ENCODE measurements at regions not wholly inside any gene's neighbourhood (a gene's known extent, or its start where the extent isn't known, plus 50 kb on each side); places are given as distances from the start of the nearest gene placed in this dataset.

GRCh38 chr13:67664502-67664901 lies 434.4 kb upstream of the PCDH9 start:
- no peak overlapping the region for H3K23ac ChIP-seq (ENCODE audit: low read depth, low read length, poor library complexity)
- no peak overlapping the region for H2BK15ac ChIP-seq (ENCODE audit: low read length)
- H3K4me1 ChIP-seq (ENCODE audit: control insufficient read depth in 2 of 2, insufficient read depth in 1 of 2, low read depth in 1 of 2, low read length in 2 of 2), result peaks cover 0 to 1% of the 10 kb centered on the region in 2 donors
- DNase-seq (ENCODE audit: low spot score), result no peak
- no peak overlapping the region for H3K4ac ChIP-seq (ENCODE audit: low read length)
- H4K91ac ChIP-seq (ENCODE audit: low read depth, low read length, poor library complexity), result no peak overlapping the region
- no peak overlapping the region for H3K18ac ChIP-seq (ENCODE audit: low read length)
- H2BK5ac ChIP-seq (ENCODE audit: low read length), result no peak overlapping the region
- no peaks in the 10 kb centered on the region for H3K36me3 ChIP-seq (replicated peaks in 1 of 2; ENCODE audit: control insufficient read depth in 2 of 2, insufficient read depth in 2 of 2, low read length in 2 of 2)
- H3K79me1 ChIP-seq (ENCODE audit: low read depth, low read length), result no peaks in the 10 kb centered on the region
- no peak overlapping the region for H4K8ac ChIP-seq (ENCODE audit: low read depth, low read length)
- no peaks in the 10 kb centered on the region for H3K9me3 ChIP-seq (replicated peaks in 1 of 2; ENCODE audit: control insufficient read depth in 2 of 2, insufficient read depth in 1 of 2, low read depth in 1 of 2, low read length in 2 of 2)
- H2AK5ac ChIP-seq (ENCODE audit: low read depth, low read length), result no peak overlapping the region
- no peak overlapping the region for H3K4me2 ChIP-seq (ENCODE audit: insufficient read depth, low read length, poor library complexity, severe bottlenecking)
- no peak overlapping the region for H3K14ac ChIP-seq (ENCODE audit: low read length)
- no peak overlapping the region for H3K4me3 ChIP-seq (ENCODE audit: low read length in 2 of 2)
- no peaks in the 10 kb centered on the region for H3K27me3 ChIP-seq (ENCODE audit: control insufficient read depth in 3 of 3, insufficient read depth in 3 of 3, low read depth in 1 of 3, low read length in 3 of 3)
- no peak overlapping the region for H2AFZ ChIP-seq (ENCODE audit: low read length)
- no peak overlapping the region for H3K9ac ChIP-seq (ENCODE audit: low read depth, low read length, poor library complexity)
- H2BK120ac ChIP-seq (ENCODE audit: low read depth, low read length), result no peak overlapping the region
- no peak overlapping the region for H2BK12ac ChIP-seq (ENCODE audit: low read length)
- no peak overlapping the region for H3K27ac ChIP-seq (replicated peaks; ENCODE audit: low read length)
- WGBS, 2 donors (ENCODE audit: extremely low coverage in 2 of 2, insufficient read length in 2 of 2, insufficient replicate concordance in 1 of 2), result no CpG with 5 or more reads among the region's 2 CpGs

GRCh38 chr13:67662997-67663396 lies 432.9 kb upstream of the PCDH9 start:
- H3K27ac ChIP-seq (replicated peaks; ENCODE audit: low read length), result no peak overlapping the region
- H3K4ac ChIP-seq (ENCODE audit: low read length), result no peak overlapping the region
- no peak overlapping the region for H4K91ac ChIP-seq (ENCODE audit: low read depth, low read length, poor library complexity)
- no peak overlapping the region for H3K18ac ChIP-seq (ENCODE audit: low read length)
- no peak overlapping the region for H3K9ac ChIP-seq (ENCODE audit: low read depth, low read length, poor library complexity)
- H3K27me3 ChIP-seq (ENCODE audit: control insufficient read depth in 3 of 3, insufficient read depth in 3 of 3, low read depth in 1 of 3, low read length in 3 of 3), result no peaks in the 10 kb centered on the region
- H3K36me3 ChIP-seq (replicated peaks in 1 of 2; ENCODE audit: control insufficient read depth in 2 of 2, insufficient read depth in 2 of 2, low read length in 2 of 2), result no peaks in the 10 kb centered on the region
- no peak overlapping the region for H3K4me2 ChIP-seq (ENCODE audit: insufficient read depth, low read length, poor library complexity, severe bottlenecking)
- no peak overlapping the region for H3K23ac ChIP-seq (ENCODE audit: low read depth, low read length, poor library complexity)
- no peak overlapping the region for H2BK12ac ChIP-seq (ENCODE audit: low read length)
- no peak overlapping the region for H4K8ac ChIP-seq (ENCODE audit: low read depth, low read length)
- WGBS, 2 donors (ENCODE audit: extremely low coverage in 2 of 2, insufficient read length in 2 of 2, insufficient replicate concordance in 1 of 2), result no CpG with 5 or more reads among the region's 3 CpGs
- no peak overlapping the region for H2BK15ac ChIP-seq (ENCODE audit: low read length)
- no peak for DNase-seq (ENCODE audit: low spot score)
- no peak overlapping the region for H3K4me3 ChIP-seq (ENCODE audit: low read length in 2 of 2)
- H3K79me1 ChIP-seq (ENCODE audit: low read depth, low read length), result no peaks in the 10 kb centered on the region
- H3K9me3 ChIP-seq (replicated peaks in 1 of 2; ENCODE audit: control insufficient read depth in 2 of 2, insufficient read depth in 1 of 2, low read depth in 1 of 2, low read length in 2 of 2), result no peaks in the 10 kb centered on the region
- no peak overlapping the region for H2AFZ ChIP-seq (ENCODE audit: low read length)
- no peak overlapping the region for H2BK5ac ChIP-seq (ENCODE audit: low read length)
- peaks cover 0 to 1% of the 10 kb centered on the region in 2 donors for H3K4me1 ChIP-seq (ENCODE audit: control insufficient read depth in 2 of 2, insufficient read depth in 1 of 2, low read depth in 1 of 2, low read length in 2 of 2)
- H2BK120ac ChIP-seq (ENCODE audit: low read depth, low read length), result no peak overlapping the region
- no peak overlapping the region for H3K14ac ChIP-seq (ENCODE audit: low read length)
- H2AK5ac ChIP-seq (ENCODE audit: low read depth, low read length), result no peak overlapping the region

- Histone ChIP-seq H2BK15ac (ENCODE audit: low read length) (no peak overlapping the region), H3K27ac (replicated peaks; ENCODE audit: low read length) (no peak overlapping the region), H3K23ac (ENCODE audit: low read depth, low read length, poor library complexity) (no peak overlapping the region), H3K79me1 (ENCODE audit: low read depth, low read length) (no peaks in the 10 kb centered on the region), H2BK5ac (ENCODE audit: low read length) (no peak overlapping the region), H3K27me3 (ENCODE audit: control insufficient read depth in 3 of 3, insufficient read depth in 3 of 3, low read depth in 1 of 3, low read length in 3 of 3) (no peaks in the 10 kb centered on the region), H3K18ac (ENCODE audit: low read length) (no peak overlapping the region), H2BK120ac (ENCODE audit: low read depth, low read length) (no peak overlapping the region), H2AK5ac (ENCODE audit: low read depth, low read length) (no peak overlapping the region), H3K4me1 (ENCODE audit: control insufficient read depth in 2 of 2, insufficient read depth in 1 of 2, low read depth in 1 of 2, low read length in 2 of 2) (peaks cover 0 to 1% of the 10 kb centered on the region in 2 donors), H3K4me2 (ENCODE audit: insufficient read depth, low read length, poor library complexity, severe bottlenecking) (no peak overlapping the region), H3K36me3 (replicated peaks in 1 of 2; ENCODE audit: control insufficient read depth in 2 of 2, insufficient read depth in 2 of 2, low read length in 2 of 2) (no peaks in the 10 kb centered on the region), H3K9me3 (replicated peaks in 1 of 2; ENCODE audit: control insufficient read depth in 2 of 2, insufficient read depth in 1 of 2, low read depth in 1 of 2, low read length in 2 of 2) (no peaks in the 10 kb centered on the region), H3K4me3 (ENCODE audit: low read length in 2 of 2) (no peak overlapping the region), H2BK12ac (ENCODE audit: low read length) (no peak overlapping the region), H3K4ac (ENCODE audit: low read length) (no peak overlapping the region), H3K14ac (ENCODE audit: low read length) (no peak overlapping the region), H4K91ac (ENCODE audit: low read depth, low read length, poor library complexity) (no peak overlapping the region), H2AFZ (ENCODE audit: low read length) (no peak overlapping the region), H4K8ac (ENCODE audit: low read depth, low read length) (no peak overlapping the region), H3K9ac (ENCODE audit: low read depth, low read length, poor library complexity) (no peak overlapping the region)
- no CpG with 5 or more reads among the region's 3 CpGs for WGBS, 2 donors (ENCODE audit: extremely low coverage in 2 of 2, insufficient read length in 2 of 2, insufficient replicate concordance in 1 of 2)
- no peak for DNase-seq (ENCODE audit: low spot score)
Observed at GRCh38 chr13:67652887-67653286, 422.8 kb upstream of the PCDH9 start.

- no peaks in the 10 kb centered on the region for H3K79me1 ChIP-seq (ENCODE audit: low read depth, low read length)
- H3K23ac ChIP-seq (ENCODE audit: low read depth, low read length, poor library complexity), result no peak overlapping the region
- H4K91ac ChIP-seq (ENCODE audit: low read depth, low read length, poor library complexity), result no peak overlapping the region
- DNase-seq (ENCODE audit: low spot score), result no peak
- H3K9me3 ChIP-seq (replicated peaks in 1 of 2; ENCODE audit: control insufficient read depth in 2 of 2, insufficient read depth in 1 of 2, low read depth in 1 of 2, low read length in 2 of 2), result no peaks in the 10 kb centered on the region
- no peak overlapping the region for H2BK5ac ChIP-seq (ENCODE audit: low read length)
- H2BK15ac ChIP-seq (ENCODE audit: low read length), result no peak overlapping the region
- WGBS, 2 donors (ENCODE audit: extremely low coverage in 2 of 2, insufficient read length in 2 of 2, insufficient replicate concordance in 1 of 2), result no CpG with 5 or more reads among the region's 3 CpGs
- H2BK120ac ChIP-seq (ENCODE audit: low read depth, low read length), result no peak overlapping the region
- no peak overlapping the region for H3K18ac ChIP-seq (ENCODE audit: low read length)
- H3K14ac ChIP-seq (ENCODE audit: low read length), result no peak overlapping the region
- H3K4me2 ChIP-seq (ENCODE audit: insufficient read depth, low read length, poor library complexity, severe bottlenecking), result no peak overlapping the region
- no peak overlapping the region for H2AK5ac ChIP-seq (ENCODE audit: low read depth, low read length)
- no peaks in the 10 kb centered on the region for H3K36me3 ChIP-seq (replicated peaks in 1 of 2; ENCODE audit: control insufficient read depth in 2 of 2, insufficient read depth in 2 of 2, low read length in 2 of 2)
- H2BK12ac ChIP-seq (ENCODE audit: low read length), result no peak overlapping the region
- no peak overlapping the region for H3K4ac ChIP-seq (ENCODE audit: low read length)
- H3K4me3 ChIP-seq (ENCODE audit: low read length in 2 of 2), result no peak overlapping the region
- H3K27ac ChIP-seq (replicated peaks; ENCODE audit: low read length), result no peak overlapping the region
- H3K4me1 ChIP-seq (ENCODE audit: control insufficient read depth in 2 of 2, insufficient read depth in 1 of 2, low read depth in 1 of 2, low read length in 2 of 2), result peaks cover 0 to 1% of the 10 kb centered on the region in 2 donors
- no peak overlapping the region for H4K8ac ChIP-seq (ENCODE audit: low read depth, low read length)
- H3K9ac ChIP-seq (ENCODE audit: low read depth, low read length, poor library complexity), result no peak overlapping the region
- H2AFZ ChIP-seq (ENCODE audit: low read length), result peak overlapping the region; percentile 70
- no peaks in the 10 kb centered on the region for H3K27me3 ChIP-seq (ENCODE audit: control insufficient read depth in 3 of 3, insufficient read depth in 3 of 3, low read depth in 1 of 3, low read length in 3 of 3)
Observed at GRCh38 chr13:67651908-67652465, 421.9 kb upstream of the PCDH9 start.
